Suprapubic skin (tissue), 4 donors: ENCODE measurements at regions not wholly inside any gene's neighbourhood (a gene's known extent, or its start where the extent isn't known, plus 50 kb on each side); places are given as distances from the start of the nearest gene placed in this dataset.

Experiments used
- DNase-seq, 2 donors: peaks; one replicate each; pipeline ENCODE4 v3.0.0-alpha.2; 2019; ENCODE audit warnings: low spot score in 2 of 2
- H3K27ac ChIP-seq: fragments of 200-600 bp; sonication (generic); one replicate; pipeline ENCODE4 v1.5.1; 2019
- H3K27me3 ChIP-seq: fragments of 200-600 bp; sonication (generic); one replicate; pipeline ENCODE4 v1.5.1; 2019
- H3K36me3 ChIP-seq: fragments of 200-600 bp; sonication (generic); one replicate; pipeline ENCODE4 v1.5.1; 2019
- H3K4me1 ChIP-seq: fragments of 200-600 bp; sonication (generic); one replicate; pipeline ENCODE4 v1.5.1; 2019
- H3K4me3 ChIP-seq: fragments of 200-600 bp; sonication (generic); one replicate; pipeline ENCODE4 v1.5.1; 2019; ENCODE audit warnings: mild to moderate bottlenecking
- H3K9me3 ChIP-seq: fragments of 200-600 bp; sonication (generic); one replicate; pipeline ENCODE4 v1.5.1; 2019
- CTCF ChIP-seq, 2 donors: fragments of 200-600 bp in 1 of 2; fragments of 450-650 bp in 1 of 2; sonication (generic) in 1 of 2; IDR thresholded peaks; one replicate each; pipeline ENCODE4 v1.5.1; 2016 to 2019; ENCODE audit warnings: antibody characterized with exemption in 2 of 2, mild to moderate bottlenecking in 1 of 2, moderate library complexity in 1 of 2
- EP300 ChIP-seq: sonication (generic); formaldehyde crosslinking; IDR thresholded peaks from one replicate; pipeline ENCODE4 v1.6.1; 2017; ENCODE audit warnings: antibody characterized with exemption
- POLR2A ChIP-seq, 2 donors: fragments of 450-650 bp; IDR thresholded peaks; one replicate each; pipeline ENCODE4 v1.6.1; 2017; ENCODE audit warnings: antibody characterized with exemption in 2 of 2, mild to moderate bottlenecking in 2 of 2, moderate library complexity in 2 of 2
- POLR2AphosphoS5 ChIP-seq, 3 donors: sonication (generic); formaldehyde crosslinking; IDR thresholded peaks; one replicate each; pipeline ENCODE4 v1.6.1; 2017; ENCODE audit warnings: antibody characterized with exemption in 3 of 3
- WGBS: methylation state at CpG from one replicate; pipeline ENCODE4 v1.1.5; 2018; 5-methylcytosine and 5-hydroxymethylcytosine counted together

- no peaks in the 10 kb centered on the region for H3K36me3 ChIP-seq
- no peak for DNase-seq
- WGBS = 77% methylated on average over 3 of the region's 3 CpGs
- no peaks in the 10 kb centered on the region for H3K27me3 ChIP-seq
- H3K27ac ChIP-seq = no peak overlapping the region
- H3K9me3 ChIP-seq = no peaks in the 10 kb centered on the region
- no peak overlapping the region for H3K4me3 ChIP-seq
- H3K4me1 ChIP-seq = no peaks in the 10 kb centered on the region
- TF ChIP-seq CTCF (IDR thresholded peaks at IDR 0.05) (no peak), POLR2A (IDR thresholded peaks at IDR 0.05) (no peak), EP300 (no peak), POLR2AphosphoS5 (IDR thresholded peaks at IDR 0.05) (no peak)
Observed at GRCh38 chr10:107767185-107767584, 602.7 kb upstream of the SORCS1 start.

GRCh38 chr10:107754814-107755213 is 590.3 kb upstream of the SORCS1 start:
- H3K9me3 ChIP-seq = no peaks in the 10 kb centered on the region
- no peaks in the 10 kb centered on the region for H3K4me1 ChIP-seq
- H3K27ac ChIP-seq = no peak overlapping the region
- TF ChIP-seq CTCF (IDR thresholded peaks at IDR 0.05) = no peak
- no peaks in the 10 kb centered on the region for H3K27me3 ChIP-seq
- DNase-seq = no peak
- 66% methylated on average over 2 of the region's 2 CpGs for WGBS
- no peaks in the 10 kb centered on the region for H3K36me3 ChIP-seq
- no peak overlapping the region for H3K4me3 ChIP-seq

GRCh38 chr10:107749235-107749634 is 584.7 kb upstream of the SORCS1 start:
- no peaks in the 10 kb centered on the region for H3K9me3 ChIP-seq
- WGBS = 86% methylated on average over 3 of the region's 3 CpGs
- DNase-seq = no peak
- TF ChIP-seq POLR2AphosphoS5 (IDR thresholded peaks at IDR 0.05) = no peak
- no peak for TF ChIP-seq CTCF (IDR thresholded peaks at IDR 0.05)
- H3K27me3 ChIP-seq = no peaks in the 10 kb centered on the region
- H3K4me1 ChIP-seq = no peaks in the 10 kb centered on the region
- no peak overlapping the region for H3K27ac ChIP-seq
- H3K36me3 ChIP-seq = no peaks in the 10 kb centered on the region
- H3K4me3 ChIP-seq = no peak overlapping the region

- H3K27ac ChIP-seq = no peak overlapping the region
- H3K4me1 ChIP-seq = no peaks in the 10 kb centered on the region
- H3K9me3 ChIP-seq = no peaks in the 10 kb centered on the region
- no peak for DNase-seq
- H3K27me3 ChIP-seq = no peaks in the 10 kb centered on the region
- TF ChIP-seq CTCF (IDR thresholded peaks at IDR 0.05) (no peak), POLR2AphosphoS5 (IDR thresholded peaks at IDR 0.05) (no peak), POLR2A (IDR thresholded peaks at IDR 0.05) (no peak), EP300 (no peak)
- no peaks in the 10 kb centered on the region for H3K36me3 ChIP-seq
- no peak overlapping the region for H3K4me3 ChIP-seq
Observed at GRCh38 chr10:107747851-107748250, 583.3 kb upstream of the SORCS1 start.

GRCh38 chr10:107741971-107742370 is 577.5 kb upstream of the SORCS1 start:
- TF ChIP-seq EP300 (no peak), POLR2A (IDR thresholded peaks at IDR 0.05) (no peak), CTCF (IDR thresholded peaks at IDR 0.05) (no peak), POLR2AphosphoS5 (IDR thresholded peaks at IDR 0.05) (no peak)

More at GRCh38 chr10:107741971-107742370, 577.5 kb upstream of the SORCS1 start:
- H3K27me3 ChIP-seq = no peaks in the 10 kb centered on the region
- H3K36me3 ChIP-seq = no peaks in the 10 kb centered on the region
- 78% methylated on average over 3 of the region's 3 CpGs for WGBS
- H3K4me1 ChIP-seq = no peaks in the 10 kb centered on the region
- H3K9me3 ChIP-seq = no peaks in the 10 kb centered on the region
- H3K4me3 ChIP-seq = no peak overlapping the region
- H3K27ac ChIP-seq = no peak overlapping the region
- no peak for DNase-seq
